ENCODE measurements at regions not wholly inside any gene's neighbourhood (a gene's known extent, or its start where the extent isn't known, plus 50 kb on each side); places are given as distances from the start of the nearest gene placed in this dataset.

DNA sequence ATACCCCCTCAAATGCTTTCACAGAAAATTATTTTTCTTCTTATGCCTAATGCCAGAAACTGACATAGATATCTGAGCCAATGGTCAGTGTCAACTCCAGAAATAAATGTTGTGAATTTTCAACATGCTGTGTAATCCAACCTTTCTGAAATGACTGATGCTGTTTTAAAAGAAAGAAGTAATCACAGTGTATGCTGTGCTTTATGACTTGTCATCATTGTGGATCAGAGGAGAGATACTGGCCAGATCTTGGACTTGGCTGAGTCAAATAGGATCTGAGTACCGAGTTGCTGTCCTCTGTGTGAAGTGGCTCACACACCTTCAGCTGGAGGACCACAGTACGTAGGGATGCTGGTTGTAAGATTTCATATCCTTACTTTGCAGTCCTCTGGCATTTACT is 89.9 kb upstream of the ARHGAP20 start:
- Histone ChIP-seq H3K27ac (replicated peaks; ENCODE audit: low read length) (no peak overlapping the region), H3K18ac (ENCODE audit: low read length) (no peak overlapping the region), H3K4me1 (ENCODE audit: control insufficient read depth in 2 of 2, insufficient read depth in 1 of 2, low read depth in 1 of 2, low read length in 2 of 2) (no peaks in the 10 kb centered on the region), H2BK120ac (ENCODE audit: low read depth, low read length) (no peak overlapping the region), H3K4me2 (ENCODE audit: insufficient read depth, low read length, poor library complexity, severe bottlenecking) (no peak overlapping the region), H3K9ac (ENCODE audit: low read depth, low read length, poor library complexity) (no peak overlapping the region), H3K79me1 (ENCODE audit: low read depth, low read length) (no peaks in the 10 kb centered on the region), H3K23ac (ENCODE audit: low read depth, low read length, poor library complexity) (no peak overlapping the region), H3K14ac (ENCODE audit: low read length) (no peak overlapping the region), H2AK5ac (ENCODE audit: low read depth, low read length) (no peak overlapping the region), H2BK5ac (ENCODE audit: low read length) (no peak overlapping the region), H2AFZ (ENCODE audit: low read length) (no peak overlapping the region), H3K4me3 (ENCODE audit: low read length in 2 of 2) (no peak overlapping the region), H2BK15ac (ENCODE audit: low read length) (no peak overlapping the region), H3K4ac (ENCODE audit: low read length) (no peak overlapping the region), H3K27me3 (ENCODE audit: control insufficient read depth in 3 of 3, insufficient read depth in 3 of 3, low read depth in 1 of 3, low read length in 3 of 3) (no peaks in the 10 kb centered on the region), H4K91ac (ENCODE audit: low read depth, low read length, poor library complexity) (no peak overlapping the region), H3K36me3 (replicated peaks in 1 of 2; ENCODE audit: control insufficient read depth in 2 of 2, insufficient read depth in 2 of 2, low read length in 2 of 2) (no peaks in the 10 kb centered on the region), H2BK12ac (ENCODE audit: low read length) (no peak overlapping the region), H3K9me3 (replicated peaks in 1 of 2; ENCODE audit: control insufficient read depth in 2 of 2, insufficient read depth in 1 of 2, low read depth in 1 of 2, low read length in 2 of 2) (no peaks in the 10 kb centered on the region), H4K8ac (ENCODE audit: low read depth, low read length) (no peak overlapping the region)
- DNase-seq (ENCODE audit: low spot score) = no peak
- WGBS, 2 donors (ENCODE audit: extremely low coverage in 2 of 2, insufficient read length in 2 of 2, insufficient replicate concordance in 1 of 2) = no CpG with 5 or more reads among the region's 2 CpGs

DNA sequence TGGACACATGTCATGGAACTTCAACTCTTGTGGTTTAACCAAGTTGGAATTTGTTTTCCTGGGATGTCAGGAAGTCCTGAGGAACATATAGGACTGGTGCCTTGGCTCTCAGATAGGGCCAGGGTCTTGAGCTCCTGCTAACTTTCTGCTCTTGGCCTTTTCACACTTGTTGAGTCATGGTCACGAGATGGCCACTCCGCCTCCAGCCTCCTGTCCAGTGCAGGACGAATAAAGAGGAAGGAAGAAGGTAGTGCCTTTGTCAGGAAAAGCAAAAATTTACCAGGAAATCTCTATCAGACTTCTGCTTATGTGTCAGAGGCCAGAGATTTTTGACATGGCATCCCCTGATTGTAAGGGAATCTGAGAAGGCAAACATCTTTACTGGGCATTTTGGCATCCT is 89.1 kb upstream of the ARHGAP20 start:
- Histone ChIP-seq H3K27ac (replicated peaks; ENCODE audit: low read length) (no peak overlapping the region), H2AK5ac (ENCODE audit: low read depth, low read length) (no peak overlapping the region), H2BK15ac (ENCODE audit: low read length) (no peak overlapping the region), H4K91ac (ENCODE audit: low read depth, low read length, poor library complexity) (no peak overlapping the region), H2BK5ac (ENCODE audit: low read length) (no peak overlapping the region), H3K9me3 (replicated peaks in 1 of 2; ENCODE audit: control insufficient read depth in 2 of 2, insufficient read depth in 1 of 2, low read depth in 1 of 2, low read length in 2 of 2) (no peaks in the 10 kb centered on the region), H3K14ac (ENCODE audit: low read length) (no peak overlapping the region), H3K4ac (ENCODE audit: low read length) (no peak overlapping the region), H3K4me1 (ENCODE audit: control insufficient read depth in 2 of 2, insufficient read depth in 1 of 2, low read depth in 1 of 2, low read length in 2 of 2) (no peaks in the 10 kb centered on the region), H3K27me3 (ENCODE audit: control insufficient read depth in 3 of 3, insufficient read depth in 3 of 3, low read depth in 1 of 3, low read length in 3 of 3) (no peaks in the 10 kb centered on the region), H4K8ac (ENCODE audit: low read depth, low read length) (no peak overlapping the region), H3K18ac (ENCODE audit: low read length) (no peak overlapping the region), H3K4me3 (ENCODE audit: low read length in 2 of 2) (no peak overlapping the region), H3K36me3 (replicated peaks in 1 of 2; ENCODE audit: control insufficient read depth in 2 of 2, insufficient read depth in 2 of 2, low read length in 2 of 2) (no peaks in the 10 kb centered on the region), H2AFZ (ENCODE audit: low read length) (no peak overlapping the region), H3K79me1 (ENCODE audit: low read depth, low read length) (no peaks in the 10 kb centered on the region), H2BK120ac (ENCODE audit: low read depth, low read length) (no peak overlapping the region), H3K9ac (ENCODE audit: low read depth, low read length, poor library complexity) (no peak overlapping the region), H3K4me2 (ENCODE audit: insufficient read depth, low read length, poor library complexity, severe bottlenecking) (no peak overlapping the region), H2BK12ac (ENCODE audit: low read length) (no peak overlapping the region), H3K23ac (ENCODE audit: low read depth, low read length, poor library complexity) (no peak overlapping the region)
- DNase-seq (ENCODE audit: low spot score) = no peak
- no CpG with 5 or more reads among the region's 3 CpGs for WGBS, 2 donors (ENCODE audit: extremely low coverage in 2 of 2, insufficient read length in 2 of 2, insufficient replicate concordance in 1 of 2)

DNA sequence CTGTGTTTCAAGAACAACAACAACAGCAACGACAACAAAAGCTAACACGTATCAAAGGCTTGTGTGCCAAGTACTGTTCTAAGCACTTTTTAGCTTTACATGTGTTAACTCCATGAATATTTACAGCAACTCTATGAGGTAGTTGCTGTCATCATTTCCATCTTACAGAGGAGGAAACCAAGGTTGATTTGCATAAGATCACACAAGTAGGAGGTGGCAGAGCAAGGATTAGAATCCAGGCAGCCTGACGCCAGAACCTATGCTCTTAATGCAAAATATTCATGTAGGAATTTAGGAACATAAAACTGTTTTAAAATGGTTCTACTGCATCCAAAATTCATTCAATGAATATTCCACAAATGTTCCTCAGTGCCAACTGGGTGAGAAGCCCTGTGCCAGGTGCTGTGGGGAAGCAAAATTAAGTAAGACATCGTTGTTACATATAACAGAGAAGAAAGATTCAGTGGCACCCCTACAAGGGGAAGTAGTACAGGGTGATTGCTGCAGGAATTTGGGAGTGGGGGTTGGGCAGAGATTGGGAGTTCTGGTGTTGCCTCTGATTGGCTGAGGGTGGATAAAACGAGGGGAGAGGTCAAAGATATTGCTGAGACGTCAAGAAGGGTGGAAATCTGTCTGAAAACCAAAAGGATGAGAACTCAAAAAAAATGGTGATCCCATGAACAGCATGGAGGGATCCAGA is 86.1 kb upstream of the ARHGAP20 start:
- H3K27ac ChIP-seq (replicated peaks; ENCODE audit: low read length) = no peak overlapping the region
- H2BK5ac ChIP-seq (ENCODE audit: low read length) = no peak overlapping the region
- no peak for DNase-seq (ENCODE audit: low spot score)
- H3K79me1 ChIP-seq (ENCODE audit: low read depth, low read length) = no peaks in the 10 kb centered on the region
- H2BK12ac ChIP-seq (ENCODE audit: low read length) = no peak overlapping the region
- H3K14ac ChIP-seq (ENCODE audit: low read length) = no peak overlapping the region
- no peaks in the 10 kb centered on the region for H3K27me3 ChIP-seq (ENCODE audit: control insufficient read depth in 3 of 3, insufficient read depth in 3 of 3, low read depth in 1 of 3, low read length in 3 of 3)
- H3K4ac ChIP-seq (ENCODE audit: low read length) = no peak overlapping the region
- H2AFZ ChIP-seq (ENCODE audit: low read length) = no peak overlapping the region
- H3K18ac ChIP-seq (ENCODE audit: low read length) = no peak overlapping the region
- H2AK5ac ChIP-seq (ENCODE audit: low read depth, low read length) = no peak overlapping the region
- H3K9me3 ChIP-seq (replicated peaks in 1 of 2; ENCODE audit: control insufficient read depth in 2 of 2, insufficient read depth in 1 of 2, low read depth in 1 of 2, low read length in 2 of 2) = no peaks in the 10 kb centered on the region
- no CpG with 5 or more reads among the region's 6 CpGs for WGBS, 2 donors (ENCODE audit: extremely low coverage in 2 of 2, insufficient read length in 2 of 2, insufficient replicate concordance in 1 of 2)
- H2BK15ac ChIP-seq (ENCODE audit: low read length) = no peak overlapping the region
- H3K9ac ChIP-seq (ENCODE audit: low read depth, low read length, poor library complexity) = no peak overlapping the region
- H3K36me3 ChIP-seq (replicated peaks in 1 of 2; ENCODE audit: control insufficient read depth in 2 of 2, insufficient read depth in 2 of 2, low read length in 2 of 2) = no peaks in the 10 kb centered on the region
- no peak overlapping the region for H3K4me2 ChIP-seq (ENCODE audit: insufficient read depth, low read length, poor library complexity, severe bottlenecking)
- H3K4me3 ChIP-seq (ENCODE audit: low read length in 2 of 2) = no peak overlapping the region
- H3K23ac ChIP-seq (ENCODE audit: low read depth, low read length, poor library complexity) = no peak overlapping the region
- no peak overlapping the region for H2BK120ac ChIP-seq (ENCODE audit: low read depth, low read length)
- no peak overlapping the region for H4K91ac ChIP-seq (ENCODE audit: low read depth, low read length, poor library complexity)
- no peak overlapping the region for H4K8ac ChIP-seq (ENCODE audit: low read depth, low read length)
- peaks cover 0 to 3% of the 10 kb centered on the region in 2 donors for H3K4me1 ChIP-seq (ENCODE audit: control insufficient read depth in 2 of 2, insufficient read depth in 1 of 2, low read depth in 1 of 2, low read length in 2 of 2)

DNA sequence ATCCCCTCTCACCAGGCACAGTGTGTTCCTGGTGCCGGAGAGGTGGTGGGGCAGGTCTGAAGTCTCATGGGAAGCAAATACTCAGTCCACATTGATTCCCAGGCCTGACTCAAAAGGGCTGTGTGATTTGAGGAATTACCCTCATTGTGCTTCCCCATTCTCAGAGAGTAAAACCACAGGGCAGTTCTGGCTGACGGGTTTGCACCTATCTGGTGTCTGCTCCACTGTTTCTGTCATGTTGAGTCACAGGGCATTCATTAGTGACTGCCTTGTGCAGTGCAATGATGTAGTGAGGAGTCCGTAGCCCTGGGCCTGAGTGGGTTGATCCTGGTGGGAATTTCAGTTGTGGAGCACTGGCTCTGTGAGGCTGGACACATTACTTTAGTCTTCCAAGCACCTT is 85.2 kb upstream of the ARHGAP20 start:
- no peak overlapping the region for H3K23ac ChIP-seq (ENCODE audit: low read depth, low read length, poor library complexity)
- no peak overlapping the region for H2BK12ac ChIP-seq (ENCODE audit: low read length)
- H3K4me3 ChIP-seq (ENCODE audit: low read length in 2 of 2) = no peak overlapping the region
- no peak overlapping the region for H2BK120ac ChIP-seq (ENCODE audit: low read depth, low read length)
- peaks cover 0 to 3% of the 10 kb centered on the region in 2 donors for H3K4me1 ChIP-seq (ENCODE audit: control insufficient read depth in 2 of 2, insufficient read depth in 1 of 2, low read depth in 1 of 2, low read length in 2 of 2)
- H4K8ac ChIP-seq (ENCODE audit: low read depth, low read length) = no peak overlapping the region
- no peak overlapping the region for H3K9ac ChIP-seq (ENCODE audit: low read depth, low read length, poor library complexity)
- H3K18ac ChIP-seq (ENCODE audit: low read length) = no peak overlapping the region
- H3K79me1 ChIP-seq (ENCODE audit: low read depth, low read length) = no peaks in the 10 kb centered on the region
- H2BK5ac ChIP-seq (ENCODE audit: low read length) = no peak overlapping the region
- no peaks in the 10 kb centered on the region for H3K27me3 ChIP-seq (ENCODE audit: control insufficient read depth in 3 of 3, insufficient read depth in 3 of 3, low read depth in 1 of 3, low read length in 3 of 3)
- H2AK5ac ChIP-seq (ENCODE audit: low read depth, low read length) = no peak overlapping the region
- no peak overlapping the region for H3K14ac ChIP-seq (ENCODE audit: low read length)
- H3K4ac ChIP-seq (ENCODE audit: low read length) = no peak overlapping the region
- H4K91ac ChIP-seq (ENCODE audit: low read depth, low read length, poor library complexity) = no peak overlapping the region
- no peak overlapping the region for H3K27ac ChIP-seq (replicated peaks; ENCODE audit: low read length)
- H2AFZ ChIP-seq (ENCODE audit: low read length) = no peak overlapping the region
- DNase-seq (ENCODE audit: low spot score) = no peak
- no peak overlapping the region for H2BK15ac ChIP-seq (ENCODE audit: low read length)
- H3K4me2 ChIP-seq (ENCODE audit: insufficient read depth, low read length, poor library complexity, severe bottlenecking) = no peak overlapping the region
- peaks cover 0 to 2% of the 10 kb centered on the region in 2 donors for H3K9me3 ChIP-seq (replicated peaks in 1 of 2; ENCODE audit: control insufficient read depth in 2 of 2, insufficient read depth in 1 of 2, low read depth in 1 of 2, low read length in 2 of 2)
- WGBS, 2 donors (ENCODE audit: extremely low coverage in 2 of 2, insufficient read length in 2 of 2, insufficient replicate concordance in 1 of 2) = no CpG with 5 or more reads among the region's 3 CpGs
- no peaks in the 10 kb centered on the region for H3K36me3 ChIP-seq (replicated peaks in 1 of 2; ENCODE audit: control insufficient read depth in 2 of 2, insufficient read depth in 2 of 2, low read length in 2 of 2)

All from neuronal stem cell (in vitro differentiated cells).